ENCODE measurements at regions not wholly inside any gene's neighbourhood (a gene's known extent, or its start where the extent isn't known, plus 50 kb on each side); places are given as distances from the start of the nearest gene placed in this dataset.

GRCh38 chr12:125685915-125686314 is 620.7 kb downstream of the AACS start:
- TF ChIP-seq CTCF (IDR thresholded peaks at IDR 0.05) (no peak), POLR2A (IDR thresholded peaks at IDR 0.05) (no peak)
- Histone ChIP-seq H3K36me3 (replicated peaks in 1 of 2) (no peaks in the 10 kb centered on the region), H3K4me3 (no peak overlapping the region), H3K27me3 (peaks cover 7% of the 10 kb centered on the region), H3K9me3 (replicated peaks in 1 of 3) (no peaks in the 10 kb centered on the region), H3K27ac (no peak overlapping the region), H3K4me1 (replicated peaks in 1 of 2) (no peaks in the 10 kb centered on the region)
- DNase-seq: no peak
- intact Hi-C loops (cut with DNase I): no loop called here
- 25 to 44% (median 36%) methylated on average over 3 of the region's 3 CpGs for WGBS, 4 donors

GRCh38 chr12:125687403-125687802 is 622.2 kb downstream of the AACS start:
- 57 to 75% (median 66%) methylated on average over 3 of the region's 3 CpGs for WGBS, 4 donors
- intact Hi-C loops (cut with DNase I): no loop called here
- H3K36me3 ChIP-seq (replicated peaks in 1 of 2): no peaks in the 10 kb centered on the region
- no peak overlapping the region for H3K27ac ChIP-seq
- TF ChIP-seq POLR2A (IDR thresholded peaks at IDR 0.05): no peak
- no peak for TF ChIP-seq CTCF (IDR thresholded peaks at IDR 0.05)
- H3K4me3 ChIP-seq: no peak overlapping the region
- DNase-seq: no peak
- H3K4me1 ChIP-seq (replicated peaks in 1 of 2): no peaks in the 10 kb centered on the region
- no peaks in the 10 kb centered on the region for H3K9me3 ChIP-seq (replicated peaks in 1 of 3)
- H3K27me3 ChIP-seq: peaks cover 7% of the 10 kb centered on the region

GRCh38 chr12:125687820-125688219 is 622.6 kb downstream of the AACS start:
- WGBS, 4 donors: 65 to 77% (median 72%) methylated on average over 4 to 7 of the region's 7 CpGs
- no peak overlapping the region for H3K4me3 ChIP-seq
- H3K9me3 ChIP-seq (replicated peaks in 1 of 3): no peaks in the 10 kb centered on the region
- DNase-seq: no peak
- no peaks in the 10 kb centered on the region for H3K4me1 ChIP-seq (replicated peaks in 1 of 2)
- H3K27ac ChIP-seq: no peak overlapping the region
- intact Hi-C loops (cut with DNase I): no loop called here
- H3K36me3 ChIP-seq (replicated peaks in 1 of 2): no peaks in the 10 kb centered on the region
- TF ChIP-seq CTCF (IDR thresholded peaks at IDR 0.05) (no peak), POLR2A (IDR thresholded peaks at IDR 0.05) (no peak)
- peaks cover 7% of the 10 kb centered on the region for H3K27me3 ChIP-seq

- no peak for DNase-seq
- Histone ChIP-seq H3K9me3 (replicated peaks in 1 of 3) (no peaks in the 10 kb centered on the region), H3K27ac (no peak overlapping the region), H3K4me1 (replicated peaks in 1 of 2) (no peaks in the 10 kb centered on the region), H3K4me3 (no peak overlapping the region), H3K36me3 (replicated peaks in 1 of 2) (no peaks in the 10 kb centered on the region), H3K27me3 (peaks cover 7% of the 10 kb centered on the region)
- TF ChIP-seq CTCF (IDR thresholded peaks at IDR 0.05): no peak
- no peak for TF ChIP-seq POLR2A (IDR thresholded peaks at IDR 0.05)
- intact Hi-C loops (cut with DNase I): no loop called here
- 78 to 82% (median 78%) methylated on average over 5 to 7 of the region's 7 CpGs; no CpG with 5 or more reads in 1 of the 4 donors for WGBS, 4 donors
Measured at GRCh38 chr12:125688223-125688622, 623.0 kb downstream of the AACS start.

All from adrenal gland (tissue), 9 donors.